A549 (cell line): ENCODE measurements at regions not wholly inside any gene's neighbourhood (a gene's known extent, or its start where the extent isn't known, plus 50 kb on each side); places are given as distances from the start of the nearest gene placed in this dataset.

Source experiments
- CEBPB ChIP-seq, 2 experiments: fragments of >200 bp in 1 of 2; sonication (Bioruptor Twin) in 1 of 2; formaldehyde crosslinking in 1 of 2; IDR thresholded peaks; 2 replicates each; pipeline ENCODE4 v1.6.1; 2012 to 2016
- JUNB ChIP-seq: fragments of >200 bp; sonication (Bioruptor Twin); formaldehyde crosslinking; IDR thresholded peaks from 2 replicates; pipeline ENCODE4 v1.6.1; 2016
- POLR2A ChIP-seq: IDR thresholded peaks from 2 replicates; pipeline ENCODE4 v1.6.1; 2012; ENCODE audit warnings: mild to moderate bottlenecking, low read length
- POLR2AphosphoS2 ChIP-seq: conservative IDR thresholded peaks from 2 replicates; pipeline ENCODE4 v1.6.1; 2012; ENCODE audit warnings: low read length, improper control_type of control experiment, inconsistent platforms
- SMC3 ChIP-seq: fragments of >200 bp; sonication (Bioruptor Twin); formaldehyde crosslinking; IDR thresholded peaks from 3 replicates; pipeline ENCODE4 v1.6.1; 2018; ENCODE audit warnings: inconsistent platforms
- TF ChIP-seq, protein P1 (sequence below): fragments of >200 bp; sonication (Bioruptor Twin); formaldehyde crosslinking; IDR thresholded peaks from 3 replicates; pipeline ENCODE4 v1.5.1; 2016

DNA sequence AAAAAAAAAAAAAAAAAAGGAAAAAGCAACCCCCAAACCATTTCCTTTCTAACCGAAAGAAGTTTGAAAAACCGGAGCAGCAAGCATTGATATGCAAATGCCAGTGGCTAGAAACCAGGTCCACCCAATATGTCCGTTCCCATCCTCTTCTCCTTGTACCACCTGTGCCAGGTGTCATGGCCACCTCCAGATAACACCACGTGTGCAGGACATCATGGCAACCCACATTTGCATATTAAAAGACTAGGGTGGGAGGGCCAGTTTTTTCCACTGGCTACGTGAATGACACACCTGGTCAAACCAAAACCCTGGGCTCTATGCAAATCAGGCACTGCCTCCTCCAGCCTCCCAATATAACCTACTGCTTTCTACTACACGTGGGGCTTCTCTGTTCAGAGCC lies 303.3 kb upstream of the GULP1 start:
- TF ChIP-seq, protein P1, sequence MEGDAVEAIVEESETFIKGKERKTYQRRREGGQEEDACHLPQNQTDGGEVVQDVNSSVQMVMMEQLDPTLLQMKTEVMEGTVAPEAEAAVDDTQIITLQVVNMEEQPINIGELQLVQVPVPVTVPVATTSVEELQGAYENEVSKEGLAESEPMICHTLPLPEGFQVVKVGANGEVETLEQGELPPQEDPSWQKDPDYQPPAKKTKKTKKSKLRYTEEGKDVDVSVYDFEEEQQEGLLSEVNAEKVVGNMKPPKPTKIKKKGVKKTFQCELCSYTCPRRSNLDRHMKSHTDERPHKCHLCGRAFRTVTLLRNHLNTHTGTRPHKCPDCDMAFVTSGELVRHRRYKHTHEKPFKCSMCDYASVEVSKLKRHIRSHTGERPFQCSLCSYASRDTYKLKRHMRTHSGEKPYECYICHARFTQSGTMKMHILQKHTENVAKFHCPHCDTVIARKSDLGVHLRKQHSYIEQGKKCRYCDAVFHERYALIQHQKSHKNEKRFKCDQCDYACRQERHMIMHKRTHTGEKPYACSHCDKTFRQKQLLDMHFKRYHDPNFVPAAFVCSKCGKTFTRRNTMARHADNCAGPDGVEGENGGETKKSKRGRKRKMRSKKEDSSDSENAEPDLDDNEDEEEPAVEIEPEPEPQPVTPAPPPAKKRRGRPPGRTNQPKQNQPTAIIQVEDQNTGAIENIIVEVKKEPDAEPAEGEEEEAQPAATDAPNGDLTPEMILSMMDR: no peak
- TF ChIP-seq POLR2A (no peak), POLR2AphosphoS2 (no peak), CEBPB (IDR thresholded peaks at IDR 0.05) (no peak), JUNB (no peak), SMC3 (no peak)
